HEK293T (cell line): ENCODE measurements at regions not wholly inside any gene's neighbourhood (a gene's known extent, or its start where the extent isn't known, plus 50 kb on each side); places are given as distances from the start of the nearest gene placed in this dataset.

Experiments
- ARNT ChIP-seq: fragments of 450-650 bp; IDR thresholded peaks from 2 replicates; pipeline ENCODE4 v1.6.1; 2017; ENCODE audit warnings: mild to moderate bottlenecking
- BHLHE40 ChIP-seq: fragments of 450-650 bp; IDR thresholded peaks from 2 replicates; pipeline ENCODE4 v1.6.1; 2016; ENCODE audit warnings: mild to moderate bottlenecking, moderate library complexity, borderline replicate concordance
- ELF4 ChIP-seq: fragments of 450-650 bp; IDR thresholded peaks from 2 replicates; pipeline ENCODE4 v1.6.1; 2017; ENCODE audit warnings: antibody characterized with exemption
- FOXA1 ChIP-seq: fragments of 450-650 bp; IDR thresholded peaks from 2 replicates; pipeline ENCODE4 v1.6.1; 2016; ENCODE audit warnings: mild to moderate bottlenecking
- FOXK2 ChIP-seq: fragments of 450-650 bp; IDR thresholded peaks from 2 replicates; pipeline ENCODE4 v1.6.1; 2016; ENCODE audit warnings: mild to moderate bottlenecking
- FOXM1 ChIP-seq: fragments of 450-650 bp; IDR thresholded peaks from 2 replicates; pipeline ENCODE4 v1.6.1; 2017; ENCODE audit warnings: mild to moderate bottlenecking, borderline replicate concordance
- HDGF ChIP-seq: fragments of 450-650 bp; IDR thresholded peaks from 2 replicates; pipeline ENCODE4 v1.6.1; 2017; ENCODE audit warnings: antibody characterized with exemption, borderline replicate concordance
- L3MBTL2 ChIP-seq: fragments of 450-650 bp; conservative IDR thresholded peaks from 2 replicates; pipeline ENCODE4 v1.6.1; 2016; ENCODE audit warnings: mild to moderate bottlenecking
- NFRKB ChIP-seq: fragments of 450-650 bp; IDR thresholded peaks from 2 replicates; pipeline ENCODE4 v1.6.1; 2016; ENCODE audit warnings: mild to moderate bottlenecking, moderate library complexity
- SP1 ChIP-seq: fragments of 450-650 bp; IDR thresholded peaks from 2 replicates; pipeline ENCODE4 v1.6.1; 2017
- SUZ12 ChIP-seq: fragments of 450-650 bp; IDR thresholded peaks from 2 replicates; pipeline ENCODE4 v1.6.1; 2016; ENCODE audit warnings: mild to moderate bottlenecking
- TARDBP ChIP-seq: fragments of 450-650 bp; IDR thresholded peaks from 2 replicates; pipeline ENCODE4 v1.6.1; 2016

GRCh38 chr2:195047955-195048354, 609.1 kb upstream of the SLC39A10 start:
- TF ChIP-seq ELF4 (no peak), BHLHE40 (no peak), SP1 (no peak), TARDBP (no peak), HDGF (no peak), FOXM1 (no peak), FOXA1 (no peak), FOXK2 (no peak), ARNT (no peak), SUZ12 (no peak), NFRKB (no peak), L3MBTL2 (no peak)
